ENCODE measurements at regions not wholly inside any gene's neighbourhood (a gene's known extent, or its start where the extent isn't known, plus 50 kb on each side); places are given as distances from the start of the nearest gene placed in this dataset.

GRCh38 chr12:78792052-78792698 lies 72.4 kb upstream of the SYT1 start:
- TF ChIP-seq CTCF (IDR thresholded peaks at IDR 0.05; ENCODE audit: poor library complexity) = no peak
- no peak for TF ChIP-seq EZH2 (IDR thresholded peaks at IDR 0.05; ENCODE audit: borderline replicate concordance)

Data from hepatocyte (in vitro differentiated cells).